ENCODE measurements at regions not wholly inside any gene's neighbourhood (a gene's known extent, or its start where the extent isn't known, plus 50 kb on each side); places are given as distances from the start of the nearest gene placed in this dataset.

DNA sequence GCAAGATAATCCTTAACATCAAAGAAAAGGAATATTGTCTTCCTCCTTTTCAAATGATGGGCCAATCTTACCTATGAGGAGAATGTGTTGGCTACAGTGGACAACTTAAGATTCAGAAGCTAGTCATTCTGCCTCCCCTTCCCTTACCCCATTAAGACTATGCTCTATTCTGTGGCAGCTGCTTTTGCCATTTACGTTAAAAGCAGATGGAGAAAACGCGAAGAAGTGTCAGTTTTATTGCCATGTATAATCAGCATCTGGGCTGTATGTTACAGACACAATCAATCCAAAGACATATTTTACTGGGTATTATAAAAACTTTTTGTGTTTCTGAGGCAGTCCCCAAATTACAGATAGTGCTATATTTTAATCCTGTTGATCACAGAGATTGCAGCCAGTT is 196.1 kb upstream of the PACRGL start:
- in situ Hi-C loops (cut with MboI; ENCODE audit: low sequenced_read_pairs) = no loop called here

DNA sequence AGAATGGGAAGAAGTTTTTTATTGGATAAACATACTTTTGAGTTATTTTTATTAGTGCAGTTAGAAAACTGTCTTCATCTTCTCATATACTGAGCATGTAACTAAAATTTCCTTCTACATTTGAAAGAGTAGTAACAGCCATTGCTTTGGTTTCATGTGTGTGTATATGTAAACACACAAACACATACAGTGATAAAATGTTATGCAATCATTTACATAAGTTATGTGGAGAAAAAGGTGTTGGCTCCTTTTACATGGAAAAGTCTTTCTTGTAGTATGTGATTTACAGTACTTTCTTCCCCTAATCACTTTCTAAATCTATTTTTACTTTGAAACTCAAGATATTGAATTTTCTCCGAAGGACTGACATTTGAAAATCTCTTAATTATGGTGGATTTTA is 194.3 kb upstream of the PACRGL start:
- in situ Hi-C loops (cut with MboI; ENCODE audit: low sequenced_read_pairs) = no loop called here

DNA sequence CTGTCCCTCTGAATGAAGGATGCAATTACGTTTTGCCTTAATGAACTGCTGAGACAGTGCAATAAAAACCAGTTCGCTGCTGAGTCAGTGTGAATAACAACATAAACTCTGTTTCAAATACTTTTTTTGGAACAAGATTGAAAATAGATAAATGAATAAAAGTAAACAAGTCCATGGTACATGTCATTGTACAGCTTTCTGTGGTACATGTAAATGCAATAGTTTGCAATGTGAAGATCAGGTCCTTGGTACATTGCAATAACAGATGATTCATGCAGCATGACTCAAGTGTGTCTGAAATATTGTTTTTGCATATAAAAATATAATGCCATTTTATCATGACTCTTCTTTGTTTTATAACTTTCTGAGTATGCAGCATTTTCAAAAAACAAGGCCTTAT is 193.4 kb upstream of the PACRGL start:
- in situ Hi-C loops (cut with MboI; ENCODE audit: low sequenced_read_pairs) = no loop called here

DNA sequence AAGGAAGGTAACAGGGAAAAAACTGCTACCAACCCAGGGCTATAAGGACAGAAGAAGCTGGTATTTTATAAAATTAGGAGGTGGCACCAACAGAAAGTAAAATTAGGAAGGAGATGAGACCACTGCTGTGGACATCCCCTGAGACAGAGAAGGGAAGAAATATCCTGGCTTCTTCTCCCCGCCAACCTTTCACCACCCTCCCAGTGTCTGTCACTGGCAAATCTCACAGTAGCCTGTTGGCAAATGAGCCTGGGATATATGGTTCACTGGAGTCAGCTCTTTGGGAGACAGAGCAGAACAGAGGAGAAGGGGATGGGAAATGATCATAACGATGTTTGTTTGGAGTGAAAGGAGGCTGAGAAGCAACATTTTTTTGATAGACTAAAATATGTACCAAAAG is 190.9 kb upstream of the PACRGL start:
- in situ Hi-C loops (cut with MboI; ENCODE audit: low sequenced_read_pairs) = no loop called here

DNA sequence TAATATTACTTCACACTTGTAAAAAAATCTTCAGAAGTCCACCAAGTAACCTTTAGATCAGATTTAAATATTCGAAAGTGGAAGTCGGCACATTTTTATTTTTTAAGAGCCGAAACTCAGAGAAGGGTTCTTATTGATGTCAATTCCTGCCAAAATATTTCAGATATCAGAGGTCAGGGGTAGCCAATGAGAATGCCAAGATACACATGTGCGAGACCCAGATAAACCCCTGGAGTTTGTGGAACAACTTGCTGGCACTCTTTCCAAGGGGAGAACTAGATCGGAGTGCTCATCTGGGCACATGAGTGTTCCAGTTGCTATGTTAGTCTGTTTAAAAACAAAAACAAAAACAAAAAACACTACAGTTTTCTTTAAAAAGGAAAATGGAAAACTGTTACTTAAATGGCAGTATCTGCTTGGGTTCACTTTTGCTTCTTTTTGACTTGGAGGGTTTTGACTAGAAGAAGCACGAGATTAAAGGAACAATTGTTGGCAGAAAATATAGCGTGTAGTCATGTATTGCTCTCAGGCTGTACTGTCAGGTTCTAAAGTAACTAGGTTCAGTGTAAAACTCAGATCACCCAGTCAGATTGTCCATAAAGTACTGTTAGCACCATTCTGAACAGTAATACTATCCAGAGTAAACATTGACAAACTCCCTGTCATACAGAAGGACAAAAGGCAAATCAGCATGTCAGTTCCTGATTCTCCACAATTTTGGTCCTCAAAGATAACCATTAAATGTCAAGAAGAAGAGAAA is 188.0 kb upstream of the PACRGL start:
- in situ Hi-C loops (cut with MboI; ENCODE audit: low sequenced_read_pairs) = no loop called here

GRCh38 chr4:20512985-20513384 is 187.3 kb upstream of the PACRGL start:
- in situ Hi-C loops (cut with MboI; ENCODE audit: low sequenced_read_pairs) = no loop called here

DNA sequence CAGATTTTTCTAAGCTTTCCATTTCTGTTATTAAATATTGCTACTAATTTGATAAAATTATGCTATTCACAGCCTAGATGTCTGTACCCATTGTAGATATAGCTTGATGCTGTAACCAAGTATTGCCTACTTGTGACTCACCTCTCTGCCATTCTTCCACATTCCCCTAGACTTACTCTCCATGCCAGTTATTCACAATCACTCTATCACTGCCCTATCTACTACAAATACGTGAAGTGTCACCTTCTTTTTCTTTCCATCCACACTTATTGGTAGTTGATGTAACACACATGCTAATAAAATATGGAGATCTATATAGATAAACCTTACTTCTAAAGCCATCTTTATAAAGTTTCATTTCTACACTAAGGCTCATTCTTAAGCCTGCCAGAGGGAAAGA is 179.4 kb upstream of the PACRGL start:
- in situ Hi-C loops (cut with MboI; ENCODE audit: low sequenced_read_pairs) = no loop called here

GRCh38 chr4:20528508-20528907 is 171.8 kb upstream of the PACRGL start:
- in situ Hi-C loops (cut with MboI; ENCODE audit: low sequenced_read_pairs) = no loop called here

- in situ Hi-C loops (cut with MboI; ENCODE audit: low sequenced_read_pairs) = no loop called here
Observed at GRCh38 chr4:20529691-20530090, 170.6 kb upstream of the PACRGL start.

DNA sequence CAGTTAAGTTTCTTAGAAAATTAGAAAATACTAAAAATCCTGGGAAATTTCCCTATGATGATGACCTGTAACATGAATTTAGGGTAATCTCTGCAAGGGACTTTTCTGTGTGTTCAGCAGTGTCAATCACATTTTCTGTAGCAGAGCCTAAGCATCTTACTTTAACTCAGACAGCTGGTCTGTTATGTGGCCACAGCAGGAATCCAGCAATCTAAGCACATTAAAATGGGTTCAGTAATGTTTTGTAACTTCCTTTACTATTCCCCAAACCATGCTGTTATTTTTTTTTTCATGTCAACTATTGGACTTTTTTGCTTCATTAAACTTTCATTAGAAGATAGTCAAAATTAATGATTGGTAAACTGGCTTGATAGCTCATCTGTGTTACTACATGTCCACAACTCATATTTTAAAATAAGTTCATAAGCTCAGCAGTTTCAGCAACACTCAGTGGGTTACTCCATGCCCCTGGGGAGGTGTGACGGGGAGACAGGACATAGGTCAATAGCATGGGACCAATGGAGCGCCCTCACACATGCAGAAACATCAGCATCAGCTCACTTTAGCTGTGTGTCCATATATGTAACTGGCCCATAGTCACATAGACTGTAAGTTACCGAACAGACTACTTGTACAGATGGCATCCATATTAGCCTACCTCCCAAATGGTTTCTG is 168.0 kb upstream of the PACRGL start:
- in situ Hi-C loops (cut with MboI; ENCODE audit: low sequenced_read_pairs) = no loop called here

DNA sequence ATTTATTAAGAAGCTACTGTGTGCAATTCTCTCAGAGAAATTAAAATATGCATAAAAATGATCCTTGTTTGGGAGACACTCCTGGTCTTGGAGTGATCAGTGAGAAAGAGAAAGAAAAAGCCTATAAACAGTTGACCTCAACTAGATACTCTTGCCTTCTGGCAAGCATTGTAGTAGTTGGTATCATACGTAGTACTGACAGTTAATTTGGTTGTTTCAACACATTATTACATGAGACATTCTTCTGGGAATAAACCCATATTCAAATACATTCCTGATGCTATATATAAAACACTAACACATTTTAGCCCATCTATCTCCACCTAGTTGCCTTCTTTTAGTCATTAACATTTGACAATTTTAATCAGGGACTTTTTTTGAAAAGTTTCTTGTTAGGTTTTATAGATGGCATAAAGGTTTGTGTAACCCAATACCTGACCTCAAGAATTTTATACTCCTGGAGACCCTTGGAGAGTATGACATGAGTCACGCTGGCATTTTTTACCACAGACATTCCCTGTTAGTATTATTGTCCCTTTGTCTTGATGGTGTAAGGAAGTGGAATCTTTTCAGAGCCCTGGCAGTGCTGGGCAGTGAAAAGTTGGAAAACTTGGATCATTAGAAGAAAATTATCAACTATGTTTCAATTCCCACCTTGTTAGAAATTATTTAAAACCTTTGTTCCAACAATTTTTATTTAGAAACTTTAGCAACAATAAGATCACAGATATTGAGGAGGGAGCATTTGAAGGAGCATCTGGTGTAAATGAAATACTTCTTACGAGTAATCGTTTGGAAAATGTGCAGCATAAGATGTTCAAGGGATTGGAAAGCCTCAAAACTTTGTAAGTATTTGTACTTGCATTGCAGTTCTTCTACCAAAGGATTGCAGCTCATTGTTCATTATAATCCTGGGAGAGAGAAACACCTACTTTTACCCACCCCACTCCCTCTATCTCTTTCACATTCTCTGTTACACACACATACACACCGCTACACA is 167.1 kb upstream of the PACRGL start:
- in situ Hi-C loops (cut with MboI; ENCODE audit: low sequenced_read_pairs) = no loop called here

- in situ Hi-C loops (cut with MboI; ENCODE audit: low sequenced_read_pairs) = no loop called here
Observed at GRCh38 chr4:20538905-20539304, 161.4 kb upstream of the PACRGL start.

DNA sequence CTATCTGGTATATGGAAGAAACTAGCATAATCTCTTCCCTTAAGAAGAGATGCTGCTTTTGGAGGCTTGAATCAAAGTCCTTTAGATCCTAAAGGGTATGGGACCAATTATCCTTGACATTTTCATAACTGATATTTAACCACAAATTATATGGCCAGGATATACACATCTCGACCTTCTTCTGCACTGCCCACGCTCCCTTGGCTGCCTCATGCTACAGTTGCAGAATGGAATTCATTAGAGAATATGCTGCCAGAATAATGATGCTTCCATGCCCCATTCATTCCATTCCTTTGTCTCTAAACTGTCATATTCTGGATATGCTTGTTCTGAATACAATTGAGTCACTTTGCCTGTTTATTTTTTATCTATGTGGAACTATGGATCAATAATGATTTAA is 157.1 kb upstream of the PACRGL start:
- in situ Hi-C loops (cut with MboI; ENCODE audit: low sequenced_read_pairs) = no loop called here

GRCh38 chr4:20544645-20545044 is 155.6 kb upstream of the PACRGL start:
- in situ Hi-C loops (cut with MboI; ENCODE audit: low sequenced_read_pairs) = no loop called here

- in situ Hi-C loops (cut with MboI; ENCODE audit: low sequenced_read_pairs) = no loop called here
Observed at GRCh38 chr4:20552004-20552403, 148.3 kb upstream of the PACRGL start.

- in situ Hi-C loops (cut with MboI; ENCODE audit: low sequenced_read_pairs) = no loop called here
Observed at GRCh38 chr4:20554134-20554533, 146.1 kb upstream of the PACRGL start.

DNA sequence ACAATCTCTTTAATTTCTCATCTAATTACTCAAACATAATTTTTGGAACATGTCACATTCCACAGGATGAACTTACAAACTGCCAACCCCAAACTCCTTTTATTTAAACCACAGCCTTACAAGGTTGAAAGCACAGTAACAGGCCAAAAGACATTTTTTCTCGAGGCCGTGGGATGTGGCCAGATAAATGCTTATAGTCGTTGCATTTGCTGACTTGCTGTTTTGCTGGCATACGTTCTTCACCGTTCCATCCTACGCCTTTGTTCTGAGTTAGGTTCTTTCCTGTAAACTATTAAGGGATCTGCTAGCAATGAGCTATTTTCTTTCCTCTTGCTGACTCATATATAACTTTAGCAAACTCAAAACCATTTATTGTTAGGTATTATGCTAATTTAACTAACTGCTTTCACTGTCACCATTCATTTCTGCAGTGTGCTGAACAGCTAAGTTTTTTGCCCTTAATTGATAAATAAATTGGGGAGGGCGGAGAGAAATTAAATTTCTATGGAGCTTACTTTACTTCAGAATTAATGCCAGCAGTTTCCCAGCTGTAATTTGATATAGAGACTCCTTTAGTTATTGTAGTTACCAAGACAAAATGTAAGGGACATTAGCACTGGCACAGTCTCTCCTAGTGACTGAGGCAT is 135.1 kb upstream of the PACRGL start:
- in situ Hi-C loops (cut with MboI; ENCODE audit: low sequenced_read_pairs) = no loop called here

GRCh38 chr4:20570981-20571715 is 129.1 kb upstream of the PACRGL start:
- in situ Hi-C loops (cut with MboI; ENCODE audit: low sequenced_read_pairs) = no loop called here

DNA sequence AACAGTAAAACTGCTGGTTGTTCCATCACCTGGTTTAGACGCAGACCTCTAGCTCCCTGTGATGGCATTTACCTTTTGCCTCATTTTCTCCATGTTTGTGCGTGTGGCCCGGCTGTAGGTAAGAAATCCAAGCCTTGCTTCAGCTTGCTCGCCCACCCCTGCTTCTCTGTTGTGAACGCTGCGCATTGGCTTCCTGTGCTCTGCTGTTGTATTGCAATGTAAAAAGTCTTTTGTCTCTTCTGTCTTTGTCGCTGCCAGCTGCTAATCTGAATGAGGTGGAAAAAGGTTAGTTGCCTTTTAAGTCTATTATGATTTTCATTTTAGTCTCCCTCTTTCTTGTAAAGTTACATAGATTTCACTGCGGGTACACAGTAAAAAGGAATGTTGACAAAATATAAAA is 127.3 kb upstream of the PACRGL start:
- in situ Hi-C loops (cut with MboI; ENCODE audit: low sequenced_read_pairs) = no loop called here

DNA sequence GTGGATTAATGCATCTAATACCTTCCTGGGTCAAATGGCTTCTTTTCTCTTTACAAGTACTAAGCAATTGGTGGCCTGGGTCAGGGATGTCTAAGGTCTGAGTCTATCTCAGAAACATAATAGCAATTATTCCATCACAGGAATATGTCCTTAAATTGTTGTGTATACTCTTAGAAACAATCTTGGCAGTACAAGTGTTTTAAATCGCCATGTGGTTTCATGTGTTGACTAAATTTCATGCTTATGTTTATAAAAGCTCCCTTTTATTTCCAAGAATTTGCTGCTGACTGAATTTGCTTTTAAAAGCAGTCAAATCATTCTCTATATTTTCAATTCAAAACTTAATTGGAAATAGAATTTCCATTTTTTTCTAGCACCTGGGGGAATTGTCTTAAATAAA is 125.3 kb upstream of the PACRGL start:
- in situ Hi-C loops (cut with MboI; ENCODE audit: low sequenced_read_pairs) = no loop called here
